Uterus (tissue), 2 donors: ENCODE measurements at regions not wholly inside any gene's neighbourhood (a gene's known extent, or its start where the extent isn't known, plus 50 kb on each side); places are given as distances from the start of the nearest gene placed in this dataset.

Experiments used
- CTCF ChIP-seq, 4 experiments: fragments of 200-600 bp in 2 of 4; fragments of 450-650 bp in 2 of 4; sonication (generic) in 2 of 4; IDR thresholded peaks; one replicate each; pipeline ENCODE4 v1.5.1; 2016 to 2019; ENCODE audit warnings: antibody characterized with exemption in 4 of 4, mild to moderate bottlenecking in 2 of 4, moderate library complexity in 1 of 4
- POLR2A ChIP-seq, 2 donors: fragments of 450-650 bp; IDR thresholded peaks; one replicate each; pipeline ENCODE4 v1.6.1; 2016; ENCODE audit warnings: antibody characterized with exemption in 2 of 2, mild to moderate bottlenecking in 1 of 2, moderate library complexity in 1 of 2

GRCh38 chr9:126043681-126044080 is 282.9 kb upstream of the MVB12B start:
- TF ChIP-seq CTCF (IDR thresholded peaks at IDR 0.05) = no peak
- no peak for TF ChIP-seq POLR2A (IDR thresholded peaks at IDR 0.05)
